ENCODE measurements at regions not wholly inside any gene's neighbourhood (a gene's known extent, or its start where the extent isn't known, plus 50 kb on each side); places are given as distances from the start of the nearest gene placed in this dataset.

- DNase-seq (ENCODE audit: low spot score), result no peak
These were observed 110.0 kb upstream of the CDIN1 start for GRCh38 chr15:36469311-36469966.

DNA sequence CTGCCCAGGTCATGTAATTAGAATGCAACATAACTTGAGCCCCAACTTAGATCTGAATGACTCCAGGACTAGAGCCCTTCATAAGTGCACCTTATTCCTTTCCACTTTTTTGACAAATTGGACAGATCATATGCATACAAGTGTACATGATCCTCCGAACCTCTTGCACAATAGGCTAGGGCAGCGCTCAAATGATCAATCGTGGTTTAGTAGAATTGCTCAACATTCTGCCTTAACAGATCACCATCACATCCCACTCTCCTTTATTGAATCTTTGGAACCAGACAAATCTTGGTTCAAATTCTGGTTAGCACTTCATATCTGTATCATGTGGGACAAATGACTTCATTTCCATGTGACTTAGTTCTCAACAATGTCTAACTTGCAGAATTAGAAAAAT, 106.8 kb upstream of the CDIN1 start:
- no peak for DNase-seq (ENCODE audit: low spot score)

- DNase-seq (ENCODE audit: low spot score), result no peak
These were observed 100.9 kb upstream of the CDIN1 start for GRCh38 chr15:36478561-36478960.

DNA sequence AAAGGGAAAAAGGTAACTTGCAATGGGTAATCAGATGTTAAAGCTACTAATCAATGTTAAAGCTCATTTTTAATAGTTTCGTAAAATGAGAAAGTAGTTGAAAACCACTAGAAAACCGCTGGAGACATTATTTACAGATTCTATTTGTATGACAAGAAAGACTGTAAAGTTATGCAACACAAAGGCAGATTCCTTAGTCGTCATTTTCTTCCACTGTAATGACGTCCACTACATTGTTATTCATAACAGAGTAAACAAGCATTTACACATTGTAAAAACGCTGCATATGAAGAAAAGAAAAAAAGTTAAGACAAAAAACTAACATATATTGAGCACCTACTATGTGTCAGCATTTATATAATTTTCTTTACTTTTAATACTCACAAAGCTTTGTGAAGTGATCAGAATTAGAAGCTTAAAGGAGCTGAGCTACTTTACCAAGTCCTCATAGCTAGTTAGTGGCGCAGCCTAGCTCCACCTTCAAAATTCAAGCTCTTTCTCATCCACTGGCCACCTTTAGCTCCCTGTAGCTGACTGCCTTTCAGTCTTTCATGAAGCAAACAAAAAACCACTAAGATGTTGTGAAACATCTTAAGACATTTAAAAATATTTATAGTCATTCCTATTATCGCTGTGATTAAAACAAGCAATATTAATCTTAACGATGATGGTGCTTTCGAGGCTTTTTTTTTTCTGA, 100.1 kb upstream of the CDIN1 start:
- no peak for DNase-seq (ENCODE audit: low spot score)

DNA sequence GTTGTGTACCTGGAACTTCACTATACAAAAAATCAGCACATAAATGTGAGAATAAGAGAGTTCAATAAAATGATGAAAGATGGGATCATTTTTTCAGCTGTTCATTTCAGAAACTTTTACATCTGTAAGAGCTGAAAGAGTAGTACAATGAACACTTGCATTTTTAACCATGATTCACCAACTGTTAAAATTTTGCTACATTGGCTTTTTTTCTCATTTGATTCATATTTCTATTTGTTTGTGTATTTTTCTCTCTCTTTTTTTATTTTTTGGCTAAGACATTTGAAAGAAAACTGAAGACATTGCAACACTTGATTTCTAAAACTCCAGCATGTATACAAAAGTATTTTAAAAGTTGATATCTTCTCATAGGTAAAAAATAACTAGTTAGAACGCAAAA, 98.3 kb upstream of the CDIN1 start:
- DNase-seq (ENCODE audit: low spot score), result no peak

GRCh38 chr15:36483409-36483808, 96.0 kb upstream of the CDIN1 start:
- no peak for DNase-seq (ENCODE audit: low spot score)

GRCh38 chr15:36484038-36484778, 95.2 kb upstream of the CDIN1 start:
- no peak for DNase-seq (ENCODE audit: low spot score)

- no peak for DNase-seq (ENCODE audit: low spot score)
These were observed 87.5 kb upstream of the CDIN1 start for GRCh38 chr15:36491912-36492311.

- DNase-seq (ENCODE audit: low spot score), result no peak
These were observed 83.9 kb upstream of the CDIN1 start for GRCh38 chr15:36495456-36495991.

DNA sequence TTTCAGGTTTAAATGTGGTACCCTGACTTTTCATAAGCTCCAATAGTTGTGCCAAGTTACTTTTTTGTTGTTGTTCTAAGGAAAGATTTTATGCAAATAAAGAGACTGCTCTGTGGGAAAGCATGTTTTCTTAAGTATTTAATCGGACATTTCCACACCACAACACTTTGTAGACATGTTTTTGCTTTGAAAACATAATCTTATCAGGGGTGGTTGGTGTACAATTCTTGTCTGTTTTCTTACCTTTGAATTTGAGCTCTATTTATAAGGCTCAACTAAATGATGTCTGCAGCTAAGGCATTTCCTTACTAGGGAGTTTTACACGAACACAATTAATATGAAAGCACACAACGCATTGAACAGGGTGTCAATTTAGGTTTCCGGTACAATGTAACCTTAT, 81.5 kb upstream of the CDIN1 start:
- DNase-seq (ENCODE audit: low spot score), result no peak

DNA sequence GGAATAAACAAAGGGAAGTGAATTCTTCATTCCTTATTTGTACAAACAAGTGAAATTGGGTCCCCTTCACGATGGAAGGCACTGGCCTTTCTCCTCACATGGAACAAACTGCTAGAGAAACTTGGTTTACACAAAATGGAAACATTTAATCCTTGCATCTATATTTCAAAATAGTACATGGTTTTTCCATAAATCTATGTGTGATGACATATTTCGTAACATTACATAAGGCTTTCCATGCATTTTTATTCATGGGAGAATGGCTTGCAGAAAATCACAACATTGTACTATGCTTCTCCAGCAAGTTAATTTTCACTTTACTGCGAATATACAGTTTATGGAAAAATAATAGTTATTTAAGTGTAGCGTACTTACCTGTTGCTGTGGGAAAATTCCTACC, 81.0 kb upstream of the CDIN1 start:
- no peak for DNase-seq (ENCODE audit: low spot score)

- no peak for DNase-seq (ENCODE audit: low spot score)
These were observed 80.5 kb upstream of the CDIN1 start for GRCh38 chr15:36498916-36499315.

GRCh38 chr15:36499412-36500389, 79.7 kb upstream of the CDIN1 start:
- DNase-seq (ENCODE audit: low spot score), result no peak

DNA sequence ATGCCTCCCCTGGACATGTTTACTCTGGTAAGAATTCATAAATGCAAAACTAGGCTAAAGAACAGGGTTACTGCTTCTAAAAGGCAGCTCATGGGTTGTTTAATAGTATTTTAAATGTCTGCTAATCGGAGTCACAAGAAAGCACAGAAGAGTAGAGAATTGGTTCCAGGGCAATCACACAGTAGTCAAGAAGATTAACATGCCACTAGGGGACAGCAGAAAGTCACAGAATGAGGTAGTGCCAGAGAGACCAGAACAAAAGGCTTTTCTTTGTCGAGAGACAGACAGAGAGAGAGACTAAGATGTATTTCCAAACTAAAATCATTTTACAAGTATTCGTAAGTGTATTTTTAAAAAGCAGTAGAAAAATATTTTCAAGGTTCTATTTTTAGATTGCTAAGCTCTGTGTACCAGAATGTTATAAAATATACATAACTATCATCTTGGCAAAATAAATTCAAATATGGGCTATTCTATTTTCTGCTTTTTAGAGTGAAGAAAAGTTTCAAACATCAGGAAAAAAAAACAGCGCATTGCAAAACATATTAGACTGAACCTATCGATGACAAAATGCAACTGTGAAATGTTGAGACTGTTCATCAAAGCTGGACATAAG, 78.3 kb upstream of the CDIN1 start:
- peak; percentile 82 for DNase-seq (ENCODE audit: low spot score)

DNA sequence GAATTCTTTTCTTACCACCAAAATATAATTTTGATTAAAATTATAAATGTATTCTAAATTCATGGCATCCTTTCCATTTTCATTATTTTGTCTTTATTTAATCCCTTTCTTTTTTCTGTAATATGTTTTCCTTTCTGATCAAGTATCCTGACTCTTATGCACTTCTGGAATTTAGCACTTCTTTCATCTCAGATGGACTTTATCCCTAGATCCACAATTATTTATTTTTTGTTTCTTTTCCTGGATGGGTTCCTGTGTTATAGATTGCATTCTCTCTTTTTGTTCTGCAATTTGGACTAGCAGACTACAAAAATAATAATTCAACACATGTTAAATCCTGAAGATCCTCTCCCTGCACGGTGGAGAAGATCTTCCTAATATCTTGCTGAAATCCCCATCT, 76.9 kb upstream of the CDIN1 start:
- no peak for DNase-seq (ENCODE audit: low spot score)

DNA sequence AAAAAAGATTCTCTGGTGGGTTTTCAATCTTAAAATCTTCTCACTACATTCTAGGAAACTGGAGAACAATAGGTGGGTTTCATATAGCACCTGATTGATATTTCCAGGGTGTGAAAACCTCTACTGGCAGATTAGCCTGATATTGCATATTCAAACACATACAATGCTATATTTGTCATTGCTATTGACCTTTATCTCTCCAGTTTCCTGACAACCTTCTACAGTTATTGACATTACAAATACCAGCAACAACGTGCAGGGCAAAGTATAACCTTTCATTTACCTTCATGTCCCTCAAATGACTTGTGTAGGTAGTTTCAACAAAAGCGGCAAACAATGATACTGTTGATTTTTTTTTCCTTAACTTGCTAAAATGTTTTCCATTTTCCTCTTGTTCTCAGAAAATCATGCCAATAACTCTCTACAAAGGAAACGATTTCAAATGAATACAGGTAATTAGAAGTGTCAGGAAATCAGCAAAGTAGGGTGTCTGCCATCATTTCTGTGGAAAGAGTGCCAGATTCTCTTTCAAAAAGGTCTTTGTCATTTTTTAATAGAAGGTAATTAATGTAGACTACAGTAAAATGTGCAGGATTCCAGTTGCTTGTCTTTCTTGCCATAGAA, 72.6 kb upstream of the CDIN1 start:
- DNase-seq (ENCODE audit: low spot score), result no peak

GRCh38 chr15:36507458-36507857, 72.0 kb upstream of the CDIN1 start:
- DNase-seq (ENCODE audit: low spot score), result no peak

DNA sequence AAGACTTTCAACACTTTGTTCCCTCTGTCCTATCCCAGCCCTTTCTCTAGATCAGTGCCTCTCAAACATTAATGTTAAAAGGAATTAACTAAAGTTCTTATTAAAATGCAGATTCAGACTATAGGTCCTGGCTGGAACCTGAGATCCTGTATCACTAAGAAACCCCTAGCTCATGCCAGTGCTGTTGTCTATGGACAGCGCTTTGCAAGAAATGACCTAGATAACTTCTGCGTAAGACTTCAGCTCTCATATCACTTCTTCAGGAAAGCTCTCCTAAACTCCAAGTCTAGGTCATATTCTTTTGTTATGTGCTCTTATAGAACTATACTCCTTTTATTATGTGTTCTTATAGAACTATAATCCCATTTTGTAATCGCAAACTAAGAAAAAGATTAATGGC, 67.8 kb upstream of the CDIN1 start:
- DNase-seq (ENCODE audit: low spot score), result no peak

DNA sequence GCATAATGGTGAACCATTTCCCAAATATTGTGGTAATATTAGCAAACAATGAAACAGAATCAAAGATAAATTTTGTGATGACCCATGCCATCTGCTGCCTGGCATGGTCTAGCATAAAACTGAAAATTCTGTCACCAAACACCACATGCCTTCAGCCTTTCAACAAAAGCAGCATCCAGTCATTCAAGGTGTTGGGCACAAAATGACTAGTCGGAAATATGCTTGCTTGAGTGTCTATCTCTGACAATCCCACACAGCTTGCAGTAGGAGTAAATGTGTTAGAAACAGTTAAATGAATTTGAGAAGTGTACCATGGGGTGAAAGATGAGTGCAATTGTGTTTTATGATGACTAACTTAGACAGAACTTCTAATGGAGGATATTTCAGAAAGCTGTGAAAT, 61.7 kb upstream of the CDIN1 start:
- no peak for DNase-seq (ENCODE audit: low spot score)

DNA sequence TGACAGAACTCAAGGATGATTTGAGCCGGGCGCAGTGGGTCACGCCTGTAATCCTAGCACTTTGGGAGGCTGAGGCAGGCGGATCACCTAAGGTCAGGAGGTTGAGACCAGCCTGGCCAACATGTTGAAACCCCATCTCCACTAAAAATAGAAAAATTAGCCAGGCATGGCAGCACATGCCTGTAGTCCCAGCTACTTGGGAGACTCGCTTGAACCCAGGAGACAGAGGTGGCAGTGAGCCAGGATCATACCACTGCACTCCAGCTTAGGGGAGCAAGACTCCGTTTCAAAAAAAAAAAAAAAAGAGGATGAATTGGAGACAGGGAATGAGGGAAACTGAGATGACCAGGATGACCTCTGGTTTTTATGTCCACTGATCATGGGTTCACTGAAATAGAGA, 60.4 kb upstream of the CDIN1 start:
- DNase-seq (ENCODE audit: low spot score), result no peak

- no peak for DNase-seq (ENCODE audit: low spot score)
These were observed 54.0 kb upstream of the CDIN1 start for GRCh38 chr15:36525430-36525829.

Data from cerebellar cortex (tissue), 1 donor.